GM18511 (cell line): ENCODE measurements at regions not wholly inside any gene's neighbourhood (a gene's known extent, or its start where the extent isn't known, plus 50 kb on each side); places are given as distances from the start of the nearest gene placed in this dataset.
"Not testable (repeated sequence)": the region's sequence is repeated elsewhere in the genome, so short reads cannot be mapped to it uniquely, and the experiment has no call there.

Experiments used
- ATAC-seq: cut with Tn5 transposase; IDR thresholded peaks from one replicate; pipeline ENCODE4 v1.9.1; 2021; ENCODE audit warnings: mild to moderate bottlenecking, moderate library complexity; ENCODE audit not compliant: unreplicated experiment

- no peak for ATAC-seq
Measured at GRCh38 chr6:11891547-11891946, 112.9 kb upstream of the ADTRP start.

GRCh38 chr6:11890849-11891248, 112.2 kb upstream of the ADTRP start:
- no peak for ATAC-seq

GRCh38 chr6:11890209-11890608, 111.6 kb upstream of the ADTRP start:
- no peak for ATAC-seq

- no peak for ATAC-seq
Measured at GRCh38 chr6:11889572-11889971, 111.0 kb upstream of the ADTRP start.

GRCh38 chr6:11888727-11889126, 110.1 kb upstream of the ADTRP start:
- ATAC-seq, result no peak

GRCh38 chr6:11885159-11885558, 106.6 kb upstream of the ADTRP start:
- ATAC-seq, result no peak

GRCh38 chr6:11883471-11883870, 104.9 kb upstream of the ADTRP start:
- ATAC-seq, result not testable (repeated sequence)

- not testable (repeated sequence) for ATAC-seq
Measured at GRCh38 chr6:11880156-11880555, 101.6 kb upstream of the ADTRP start.

- ATAC-seq, result no peak
Measured at GRCh38 chr6:11878735-11879134, 100.1 kb upstream of the ADTRP start.

GRCh38 chr6:11878029-11878428, 99.4 kb upstream of the ADTRP start:
- no peak for ATAC-seq

GRCh38 chr6:11876934-11877433, 98.4 kb upstream of the ADTRP start:
- ATAC-seq, result peak; percentile 89

- ATAC-seq, result no peak
Measured at GRCh38 chr6:11875325-11876109, 96.9 kb upstream of the ADTRP start.

- ATAC-seq, result no peak
Measured at GRCh38 chr6:11869672-11870340, 91.2 kb upstream of the ADTRP start.

GRCh38 chr6:11868392-11868791, 89.8 kb upstream of the ADTRP start:
- ATAC-seq, result no peak

- no peak for ATAC-seq
Measured at GRCh38 chr6:11865680-11866300, 87.2 kb upstream of the ADTRP start.

GRCh38 chr6:11858439-11858838, 79.8 kb upstream of the ADTRP start:
- ATAC-seq, result no peak

- no peak for ATAC-seq
Measured at GRCh38 chr6:11855743-11856142, 77.1 kb upstream of the ADTRP start.

GRCh38 chr6:11854408-11855165, 76.0 kb upstream of the ADTRP start:
- peak; percentile 69 for ATAC-seq

GRCh38 chr6:11853678-11854407, 75.2 kb upstream of the ADTRP start:
- ATAC-seq, result no peak

GRCh38 chr6:11852061-11852651, 73.6 kb upstream of the ADTRP start:
- ATAC-seq, result no peak
